K562 (cell line): ENCODE measurements at regions not wholly inside any gene's neighbourhood (a gene's known extent, or its start where the extent isn't known, plus 50 kb on each side); places are given as distances from the start of the nearest gene placed in this dataset.
A peak's percentile ranks its signal among the peaks of the same experiment; 100 is the strongest.

Experiments
- ATAC-seq: fragments of 200-7000 bp; cut with Tn5 transposase; 3 replicates; pipeline ENCODE4 v1.9.1; 2020; ENCODE audit warnings: moderate library complexity
- BruUV-seq: library from RNA; stranded (reverse); fragments of 400-500 nt; replicated peaks from 2 replicates; lab custom pipeline; 2021; lab: Mats Ljungman, UMichigan
- CTCF ChIA-PET: fragments of 300-600 bp; formaldehyde crosslinking; extraction: SDS; loops from one replicate; lab custom pipeline; 2021; ENCODE audit warnings: low intra/inter-chr PET ratio; lab: Yijun Ruan, JAX
- POLR2A ChIA-PET: fragments of 300-600, 350-650 bp; sonication (Branson Sonifier 250); formaldehyde crosslinking; extraction: SDS; loops from one replicate; lab custom pipeline; 2021; ENCODE audit warnings: antibody characterized with exemption, inconsistent platforms; lab: Yijun Ruan, JAX
- DNase-seq, 4 experiments: peaks; one replicate each; pipeline versions ENCODE4 v3.0.0 to v3.0.0-alpha.2; 2011 to 2018; ENCODE audit warnings: low spot score in 3 of 4, mixed read lengths in 3 of 4; ENCODE audit errors: extremely low read depth in 1 of 4
- FAIRE-seq: peaks from 2 replicates; lab custom pipeline; 2011; peaks lifted over from hg19 to GRCh38; lab: Jason Lieb, UNC
- H2AFZ ChIP-seq: 2 replicates; pipeline ENCODE4 v1.6.0; 2011; ENCODE audit warnings: low read depth, low read length, control low read depth, inconsistent platforms
- H3K27ac ChIP-seq: fragments of 200-600 bp; 3 replicates; pipeline ENCODE4 v1.8.0; 2011; ENCODE audit warnings: low read depth, mild to moderate bottlenecking, control low read depth, inconsistent platforms, low read length, moderate library complexity, mixed read lengths; ENCODE audit errors: extremely low read depth
- H3K27me3 ChIP-seq, 2 experiments: fragments of 300-600 bp in 1 of 2; 2 replicates in 1 of 2; 3 replicates in 1 of 2; pipeline versions ENCODE4 v1.6.0 to v1.8.0; 2011; ENCODE audit warnings: inconsistent platforms in 2 of 2, low read length in 2 of 2, mild to moderate bottlenecking in 1 of 2, mixed read lengths in 1 of 2, moderate library complexity in 1 of 2; ENCODE audit not compliant: control insufficient read depth in 2 of 2, insufficient read depth in 2 of 2
- H3K36me3 ChIP-seq: fragments of 300-600 bp; 3 replicates; pipeline ENCODE4 v1.8.0; 2011; ENCODE audit warnings: mild to moderate bottlenecking, low read length, inconsistent platforms; ENCODE audit not compliant: control insufficient read depth, insufficient read depth
- H3K4me1 ChIP-seq, 2 experiments: fragments of 200-600 bp in 1 of 2; replicated peaks in 1 of 2; 2 replicates in 1 of 2; 3 replicates in 1 of 2; pipeline versions ENCODE4 v1.5.1 to v1.8.0; 2011; ENCODE audit warnings: inconsistent platforms in 2 of 2, low read length in 2 of 2, mild to moderate bottlenecking in 1 of 2, mixed read lengths in 1 of 2, moderate library complexity in 1 of 2; ENCODE audit not compliant: control insufficient read depth in 2 of 2, insufficient read depth in 2 of 2
- H3K4me2 ChIP-seq: 2 replicates; pipeline ENCODE4 v1.6.1; 2011; ENCODE audit warnings: low read length, control low read depth, inconsistent platforms, mixed read lengths; ENCODE audit not compliant: insufficient read depth
- H3K4me3 ChIP-seq: fragments of 200-600 bp; sonication (generic), shearing (Covaris generic); 2 replicates; pipeline ENCODE4 v1.5.1; 2016; ENCODE audit warnings: control low read depth, inconsistent platforms
- H3K79me2 ChIP-seq: fragments of 200-600 bp; 3 replicates; pipeline ENCODE4 v1.8.0; 2011; ENCODE audit warnings: low read length, inconsistent platforms; ENCODE audit not compliant: control insufficient read depth, insufficient read depth
- H3K9ac ChIP-seq, 2 experiments: 2 replicates each; pipeline versions ENCODE4 v1.6.0 to v1.6.1; 2011; ENCODE audit warnings: low read depth in 2 of 2, low read length in 2 of 2, control low read depth in 1 of 2, inconsistent platforms in 1 of 2, mild to moderate bottlenecking in 1 of 2, mixed read lengths in 1 of 2; ENCODE audit not compliant: insufficient read depth in 1 of 2
- H3K9me1 ChIP-seq: one replicate; pipeline ENCODE4 v1.6.0; 2011; ENCODE audit warnings: inconsistent platforms, mild to moderate bottlenecking, low read length, moderate library complexity; ENCODE audit not compliant: control insufficient read depth, insufficient read depth
- H3K9me3 ChIP-seq: replicated peaks from 2 replicates; pipeline ENCODE4 v1.5.1; 2011; ENCODE audit warnings: low read depth, low read length, inconsistent platforms; ENCODE audit not compliant: control insufficient read depth, insufficient read depth
- H4K20me1 ChIP-seq: replicated peaks from 2 replicates; pipeline ENCODE4 v1.6.1; 2011; ENCODE audit warnings: low read length, inconsistent platforms, mixed read lengths; ENCODE audit not compliant: control insufficient read depth, insufficient read depth
- ETV5 ChIP-seq: sonication (generic); formaldehyde crosslinking; IDR thresholded peaks from 2 replicates; pipeline ENCODE4 v1.4.0; 2020; ENCODE audit warnings: low read depth, mild to moderate bottlenecking, missing genetic modification reagents
- HOXB6 ChIP-seq: fragments of 250-450 bp; sonication (Bioruptor Pico); IDR thresholded peaks from 2 replicates; pipeline ENCODE4 v1.5.1; 2022; ENCODE audit warnings: mild to moderate bottlenecking, borderline replicate concordance
- NFIC ChIP-seq: fragments of 450-650 bp; IDR thresholded peaks from 2 replicates; pipeline ENCODE4 v1.6.1; 2017; ENCODE audit warnings: mild to moderate bottlenecking, inconsistent platforms
- WGBS: fragments of 100-300 bp; shearing (Covaris generic); methylation state at CpG from one replicate; pipeline ENCODE4 v1.1.6; 2016; ENCODE audit warnings: low coverage, mixed read lengths; ENCODE audit not compliant: insufficient coverage; ENCODE audit errors: missing lambda C conversion rate; 5-methylcytosine and 5-hydroxymethylcytosine counted together
- in situ Hi-C: fragments of 300-500 bp; cut with MboI; formaldehyde crosslinking; loops from 4 replicates; pipeline ENCODE4 v1.15.0; 2018; ENCODE audit warnings: inconsistent platforms, mixed read lengths
- intact Hi-C: fragments of 100-400 bp; cut with micrococcal nuclease; formaldehyde crosslinking; loops from 2 replicates; pipeline ENCODE4 v1.14.2; 2022
- TF ChIP-seq, protein P1 (sequence below): IDR thresholded peaks from 3 replicates; pipeline ENCODE4 v1.6.1; 2011; ENCODE audit warnings: borderline replicate concordance, mild to moderate bottlenecking, moderate library complexity; ENCODE audit not compliant: insufficient read length; ENCODE audit errors: extremely low read depth

DNA sequence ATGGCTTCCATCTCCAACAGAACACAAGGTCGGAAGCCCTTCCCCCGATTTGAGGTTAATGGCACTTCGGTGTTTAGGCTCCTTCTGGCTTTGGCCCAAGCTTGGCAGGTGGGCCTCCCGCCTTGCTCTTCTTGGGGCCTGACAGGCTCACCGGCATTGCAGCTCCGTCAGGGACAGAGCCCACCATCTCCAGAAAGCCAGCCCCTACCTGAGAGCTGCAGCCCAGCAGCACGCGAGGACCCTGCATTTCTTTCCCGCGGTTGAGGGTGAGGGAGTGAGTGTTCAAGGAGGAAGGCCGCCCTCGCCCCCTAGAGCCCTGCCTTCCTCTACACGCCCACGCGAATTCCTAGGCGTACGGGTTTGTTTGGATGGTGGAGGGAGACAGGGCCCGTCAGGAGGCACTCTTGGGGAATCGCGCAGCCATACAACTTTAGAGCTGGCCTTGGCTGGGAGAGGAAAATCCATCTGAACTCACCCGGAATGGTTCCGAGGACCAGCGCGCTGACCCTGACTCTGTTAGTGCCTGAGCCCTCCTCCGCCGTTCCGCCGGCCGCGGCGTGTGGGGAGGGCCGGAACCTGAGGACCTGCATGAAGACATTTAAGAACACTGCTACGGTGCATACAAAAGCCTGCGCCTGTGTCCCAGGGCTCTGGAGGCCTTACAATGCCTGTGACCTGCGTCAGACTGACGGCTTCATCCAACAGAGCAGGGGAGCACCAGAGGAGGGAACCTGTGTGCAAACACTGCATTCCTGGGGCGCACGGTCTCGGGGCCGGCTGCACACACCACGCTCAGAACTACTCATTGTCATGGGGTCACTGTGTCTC is 73.8 kb downstream of the MRPL36 start (continued):
- TF ChIP-seq, protein P1, sequence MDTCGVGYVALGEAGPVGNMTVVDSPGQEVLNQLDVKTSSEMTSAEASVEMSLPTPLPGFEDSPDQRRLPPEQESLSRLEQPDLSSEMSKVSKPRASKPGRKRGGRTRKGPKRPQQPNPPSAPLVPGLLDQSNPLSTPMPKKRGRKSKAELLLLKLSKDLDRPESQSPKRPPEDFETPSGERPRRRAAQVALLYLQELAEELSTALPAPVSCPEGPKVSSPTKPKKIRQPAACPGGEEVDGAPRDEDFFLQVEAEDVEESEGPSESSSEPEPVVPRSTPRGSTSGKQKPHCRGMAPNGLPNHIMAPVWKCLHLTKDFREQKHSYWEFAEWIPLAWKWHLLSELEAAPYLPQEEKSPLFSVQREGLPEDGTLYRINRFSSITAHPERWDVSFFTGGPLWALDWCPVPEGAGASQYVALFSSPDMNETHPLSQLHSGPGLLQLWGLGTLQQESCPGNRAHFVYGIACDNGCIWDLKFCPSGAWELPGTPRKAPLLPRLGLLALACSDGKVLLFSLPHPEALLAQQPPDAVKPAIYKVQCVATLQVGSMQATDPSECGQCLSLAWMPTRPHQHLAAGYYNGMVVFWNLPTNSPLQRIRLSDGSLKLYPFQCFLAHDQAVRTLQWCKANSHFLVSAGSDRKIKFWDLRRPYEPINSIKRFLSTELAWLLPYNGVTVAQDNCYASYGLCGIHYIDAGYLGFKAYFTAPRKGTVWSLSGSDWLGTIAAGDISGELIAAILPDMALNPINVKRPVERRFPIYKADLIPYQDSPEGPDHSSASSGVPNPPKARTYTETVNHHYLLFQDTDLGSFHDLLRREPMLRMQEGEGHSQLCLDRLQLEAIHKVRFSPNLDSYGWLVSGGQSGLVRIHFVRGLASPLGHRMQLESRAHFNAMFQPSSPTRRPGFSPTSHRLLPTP = no peak
- no peak for TF ChIP-seq HOXB6 (CRISPR knock-in tag)
- TF ChIP-seq ETV5 (CRISPR knock-in tag) = no peak
- 0 out of 2 replicates have a peak, but pooled peaks have one; percentile 8 for TF ChIP-seq NFIC

DNA sequence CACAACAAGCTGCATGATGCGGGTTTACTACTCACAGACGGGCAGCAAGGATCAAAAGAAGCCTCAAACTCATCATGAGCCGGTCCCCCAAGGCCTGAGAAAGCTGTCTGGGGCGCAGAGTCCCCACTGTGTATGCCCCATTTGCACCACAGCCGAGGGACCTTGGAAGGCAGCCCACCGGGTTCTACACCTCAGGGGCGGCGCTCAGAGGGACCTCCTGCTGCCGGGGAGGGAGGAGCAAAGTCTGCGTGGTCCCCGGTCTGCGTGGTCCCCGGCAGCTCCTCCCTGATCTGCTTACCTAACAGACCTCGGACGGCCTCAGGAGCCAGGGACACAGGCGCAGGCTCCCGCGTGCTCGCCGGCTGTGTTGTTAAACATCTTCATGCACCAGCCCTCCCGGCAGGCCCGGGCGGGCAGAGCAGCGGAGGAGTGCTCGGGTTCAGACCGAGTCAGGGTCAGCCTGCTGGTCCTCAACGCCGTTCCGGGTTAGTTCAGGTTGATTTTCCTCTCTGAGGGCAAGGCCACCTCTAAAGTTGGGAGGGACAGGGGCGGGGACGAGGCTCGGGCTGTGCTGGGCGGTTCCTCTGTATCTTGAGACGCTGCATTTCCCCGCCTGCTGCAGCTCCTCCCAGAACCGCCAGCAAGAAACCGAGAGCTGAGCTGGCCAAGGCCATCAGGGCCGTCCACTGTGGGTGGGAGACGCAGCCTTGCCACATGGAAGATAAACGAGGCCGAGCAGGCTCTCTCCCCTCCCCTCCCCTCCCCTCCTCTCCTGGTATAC is 74.6 kb downstream of the MRPL36 start:
- intact Hi-C loops = loop anchor here (10.0 kb wide), 1 partner anchor 50 kb away; no protein-coding TSS in a partner anchor
- 4% methylated on average over 39 of the region's 41 CpGs for WGBS
- Histone ChIP-seq H3K4me3 (no peak overlapping the region), H3K4me2 (peak overlapping the region; percentile 36), H2AFZ (peak overlapping the region; percentile 71), H3K36me3 (no peaks in the 10 kb centered on the region), H3K79me2 (no peaks in the 10 kb centered on the region), H3K9me1 (no peaks in the 10 kb centered on the region), H3K4me1 (peaks cover 2 to 30% of the 10 kb centered on the region in 2 experiments; a peak in 3 of 5 replicates), H3K27ac (no peak overlapping the region), H4K20me1 (peaks cover under 1% of the 10 kb centered on the region; the same call in 1 of the 2 replicates), H3K9ac (peak overlapping the region in 1 of 2 experiments; percentile 75; a peak in 2 of 4 replicates), H3K9me3 (no peaks in the 10 kb centered on the region; the same call in 1 of the 2 replicates), H3K27me3 (peaks cover 50 to 69% of the 10 kb centered on the region in 2 experiments)
- BruUV-seq = no TSS peak
- POLR2A ChIA-PET = interaction anchor here (0.5 to 0.6 kb wide), 3 partner anchors 69 to 1283 kb away, joined by 3 to 4 read pairs (median 4); no protein-coding TSS in a partner anchor
- ATAC-seq (peak; percentile 88), FAIRE-seq (peak; percentile 67), DNase-seq (peak; percentile 62 to 77 (median 74))
- in situ Hi-C loops = no loop called here
- CTCF ChIA-PET = no interaction called here
